ENCODE measurements at regions not wholly inside any gene's neighbourhood (a gene's known extent, or its start where the extent isn't known, plus 50 kb on each side); places are given as distances from the start of the nearest gene placed in this dataset.
"Not testable (repeated sequence)": the region's sequence is repeated elsewhere in the genome, so short reads cannot be mapped to it uniquely, and the experiment has no call there.

GRCh38 chrX:117843749-117844148 lies 272.9 kb downstream of the KLHL13 start:
- DNase-seq, result no peak

GRCh38 chrX:117840645-117841044 lies 276.0 kb downstream of the KLHL13 start:
- no peak for DNase-seq

- DNase-seq, result no peak
These were observed 277.1 kb downstream of the KLHL13 start for GRCh38 chrX:117839544-117839943.

- DNase-seq, result no peak
These were observed 277.9 kb downstream of the KLHL13 start for GRCh38 chrX:117838581-117839331.

GRCh38 chrX:117835034-117835433 lies 281.6 kb downstream of the KLHL13 start:
- no peak for DNase-seq

GRCh38 chrX:117834076-117834475 lies 282.5 kb downstream of the KLHL13 start:
- DNase-seq, result no peak

GRCh38 chrX:117821472-117821871 lies 295.1 kb downstream of the KLHL13 start:
- not testable (repeated sequence) for DNase-seq

GRCh38 chrX:117808426-117808825 lies 308.2 kb downstream of the KLHL13 start:
- DNase-seq, result no peak

GRCh38 chrX:117803463-117803862 lies 313.1 kb downstream of the KLHL13 start:
- DNase-seq, result no peak

- DNase-seq, result no peak
These were observed 328.3 kb downstream of the KLHL13 start for GRCh38 chrX:117788339-117788738.

GRCh38 chrX:117771384-117771783 lies 345.2 kb downstream of the KLHL13 start:
- no peak for DNase-seq

GRCh38 chrX:117768861-117769604 lies 347.6 kb downstream of the KLHL13 start:
- no peak for DNase-seq

GRCh38 chrX:117765211-117765610 lies 351.4 kb downstream of the KLHL13 start:
- DNase-seq, result no peak

GRCh38 chrX:117752745-117753144 lies 363.9 kb downstream of the KLHL13 start:
- no peak for DNase-seq

- DNase-seq, result no peak
These were observed 365.5 kb downstream of the KLHL13 start for GRCh38 chrX:117751155-117751554.

GRCh38 chrX:117744958-117745357 lies 371.7 kb downstream of the KLHL13 start:
- no peak for DNase-seq

GRCh38 chrX:117743469-117744251 lies 372.9 kb downstream of the KLHL13 start:
- DNase-seq, result no peak

- DNase-seq, result no peak
These were observed 403.2 kb downstream of the KLHL13 start for GRCh38 chrX:117713411-117713810.

GRCh38 chrX:117711782-117712181 lies 404.8 kb downstream of the KLHL13 start:
- no peak for DNase-seq

- DNase-seq, result no peak
These were observed 408.5 kb downstream of the KLHL13 start for GRCh38 chrX:117707948-117708743.

GRCh38 chrX:117701050-117701449 lies 415.6 kb downstream of the KLHL13 start:
- DNase-seq, result no peak

- no peak for DNase-seq
These were observed 426.7 kb downstream of the KLHL13 start for GRCh38 chrX:117689956-117690355.

GRCh38 chrX:117680286-117680685 lies 436.3 kb downstream of the KLHL13 start:
- no peak for DNase-seq
